SU-DHL-6 (cell line): ENCODE measurements at regions not wholly inside any gene's neighbourhood (a gene's known extent, or its start where the extent isn't known, plus 50 kb on each side); places are given as distances from the start of the nearest gene placed in this dataset.

Source experiments
- CTCF ChIP-seq: fragments of 200-600 bp; sonication (generic); IDR thresholded peaks from one replicate; pipeline ENCODE4 v1.5.1; 2017; ENCODE audit warnings: antibody characterized with exemption, mild to moderate bottlenecking, low read length, moderate library complexity; ENCODE audit not compliant: insufficient read depth, poor library complexity, severe bottlenecking
- EZH2phosphoT487 ChIP-seq: fragments of 200-600 bp; sonication (generic), shearing (Covaris generic); conservative IDR thresholded peaks from 2 replicates; pipeline ENCODE4 v1.6.1; 2018; ENCODE audit warnings: mild to moderate bottlenecking, antibody characterized with exemption, low read length, moderate library complexity, mixed read lengths

- TF ChIP-seq CTCF (no peak), EZH2phosphoT487 (no peak)
Measured at GRCh38 chr1:58946390-58946789, 162.5 kb upstream of the JUN start.
